ENCODE measurements at regions not wholly inside any gene's neighbourhood (a gene's known extent, or its start where the extent isn't known, plus 50 kb on each side); places are given as distances from the start of the nearest gene placed in this dataset.

DNA sequence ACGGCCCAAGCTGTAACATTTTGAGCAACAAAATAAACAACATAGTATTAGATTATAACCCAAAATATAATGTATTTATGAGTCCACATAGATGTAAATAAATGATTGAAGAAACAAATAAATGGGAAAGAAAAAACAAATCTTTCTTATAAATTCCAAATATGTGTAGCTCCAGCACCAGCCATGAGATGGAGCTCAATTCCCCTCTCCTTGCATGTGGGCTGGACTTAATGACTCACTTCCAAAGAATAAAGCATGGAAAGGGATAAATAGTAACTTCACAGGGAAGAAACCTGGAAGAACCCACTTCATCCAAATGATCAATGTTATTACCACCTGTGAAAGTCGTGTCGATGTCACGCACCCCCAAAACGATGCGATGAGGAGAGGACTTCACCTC, 158.8 kb downstream of the RPAP3 start:
- ATAC-seq, result peak; percentile 54; the same call in 2 of the 3 replicates
- no peaks in the 10 kb centered on the region for H3K27me3 ChIP-seq (ENCODE audit: insufficient read depth)
- TF ChIP-seq CTCF (conservative IDR thresholded peaks at IDR 0.05; ENCODE audit: low read depth in 2 of 2) (peak; percentile 65 to 72), JUNB (IDR thresholded peaks at IDR 0.05; ENCODE audit: unreplicated experiment) (no peak)
- H3K4me2 ChIP-seq, result no peak overlapping the region
- H3K79me2 ChIP-seq (replicated peaks; ENCODE audit: insufficient read depth), result no peaks in the 10 kb centered on the region
- no peaks in the 10 kb centered on the region for H3K36me3 Mint-ChIP-seq (ENCODE audit: low read depth)
- H3F3A ChIP-seq (replicated peaks; ENCODE audit: low read depth), result no peaks in the 10 kb centered on the region
- H3K36me3 ChIP-seq (ENCODE audit: insufficient read depth), result no peaks in the 10 kb centered on the region
- no peak overlapping the region for H2AFZ ChIP-seq
- no peak overlapping the region for H3K4me3 ChIP-seq
- H3K9me2 ChIP-seq (ENCODE audit: insufficient read depth), result no peaks in the 10 kb centered on the region
- no peaks in the 10 kb centered on the region for H3K27me3 Mint-ChIP-seq (ENCODE audit: insufficient read depth, low read depth, poor library complexity)
- peaks cover 2% of the 10 kb centered on the region; the same call in 1 of the 3 replicates for H3K4me1 Mint-ChIP-seq
- DNase-seq (ENCODE audit: low spot score), result peak; percentile 53
- H3K27ac Mint-ChIP-seq, result no peak overlapping the region
- H3K27ac ChIP-seq (ENCODE audit: low read depth), result no peak overlapping the region
- H3K4me3 Mint-ChIP-seq, result no peak overlapping the region
- H4K20me1 ChIP-seq (replicated peaks; ENCODE audit: insufficient read depth), result no peaks in the 10 kb centered on the region
- no peaks in the 10 kb centered on the region; the same call in 2 of the 3 replicates for H3K9me3 Mint-ChIP-seq
- no peaks in the 10 kb centered on the region for H3K4me1 ChIP-seq (ENCODE audit: insufficient read depth)

- Histone ChIP-seq H2AFZ (no peak overlapping the region), H3K79me2 (replicated peaks; ENCODE audit: insufficient read depth) (no peaks in the 10 kb centered on the region), H3K27ac (ENCODE audit: low read depth) (no peak overlapping the region), H3K4me2 (no peak overlapping the region), H3K4me3 (no peak overlapping the region), H3K36me3 (ENCODE audit: insufficient read depth) (no peaks in the 10 kb centered on the region), H4K20me1 (replicated peaks; ENCODE audit: insufficient read depth) (no peaks in the 10 kb centered on the region), H3K9me2 (ENCODE audit: insufficient read depth) (peaks cover 1% of the 10 kb centered on the region; the same call in 1 of the 2 replicates), H3K4me1 (ENCODE audit: insufficient read depth) (no peaks in the 10 kb centered on the region), H3K27me3 (ENCODE audit: insufficient read depth) (no peaks in the 10 kb centered on the region), H3F3A (replicated peaks; ENCODE audit: low read depth) (no peaks in the 10 kb centered on the region)
- no peak overlapping the region for H3K27ac Mint-ChIP-seq
- no peaks in the 10 kb centered on the region for H3K36me3 Mint-ChIP-seq (ENCODE audit: low read depth)
- TF ChIP-seq ZNF114 (CRISPR knock-in tag; IDR thresholded peaks at IDR 0.05), result no peak
- H3K27me3 Mint-ChIP-seq (ENCODE audit: insufficient read depth, low read depth, poor library complexity), result no peaks in the 10 kb centered on the region
- peaks cover 2% of the 10 kb centered on the region; the same call in 1 of the 3 replicates for H3K4me1 Mint-ChIP-seq
- DNase-seq (ENCODE audit: low spot score) (no peak), ATAC-seq (no peak)
- no peaks in the 10 kb centered on the region; the same call in 2 of the 3 replicates for H3K9me3 Mint-ChIP-seq
- H3K4me3 Mint-ChIP-seq, result no peak overlapping the region
These were observed 159.8 kb downstream of the RPAP3 start for GRCh38 chr12:47545938-47546609.

DNA sequence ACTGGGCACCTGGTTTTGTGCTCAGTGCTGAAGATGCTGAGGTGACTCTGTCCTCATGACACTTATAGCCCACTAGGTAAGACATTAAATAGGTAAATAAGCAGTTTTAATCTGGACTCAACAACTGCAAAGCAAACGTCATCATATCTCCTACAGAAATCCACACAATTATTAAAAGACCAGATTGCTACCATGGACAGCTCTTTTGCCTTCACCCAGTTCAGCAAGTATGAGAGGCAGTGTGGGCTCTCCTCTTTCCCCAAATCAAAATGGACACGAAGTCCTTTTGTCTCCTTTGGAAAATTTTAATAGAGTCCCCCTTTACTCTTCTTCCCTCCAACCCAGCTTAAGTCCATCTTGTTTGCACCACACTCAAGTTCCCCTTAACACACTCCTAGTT, 171.1 kb downstream of the RPAP3 start:
- Mint-ChIP-seq H3K9me3 (peaks cover 5% of the 10 kb centered on the region; the same call in 2 of the 3 replicates), H3K27me3 (ENCODE audit: insufficient read depth, low read depth, poor library complexity) (no peaks in the 10 kb centered on the region), H3K4me1 (no peaks in the 10 kb centered on the region), H3K4me3 (no peak overlapping the region), H3K27ac (no peak overlapping the region), H3K36me3 (ENCODE audit: low read depth) (no peaks in the 10 kb centered on the region)
- H3K36me3 ChIP-seq (ENCODE audit: insufficient read depth), result no peaks in the 10 kb centered on the region
- H2AFZ ChIP-seq, result no peak overlapping the region
- no peak overlapping the region for H3K4me3 ChIP-seq
- H3K4me2 ChIP-seq, result no peak overlapping the region
- ATAC-seq (no peak), DNase-seq (ENCODE audit: low spot score) (no peak)
- no peaks in the 10 kb centered on the region for H3K9me2 ChIP-seq (ENCODE audit: insufficient read depth)
- no peak overlapping the region for H3K27ac ChIP-seq (ENCODE audit: low read depth)
- H3K4me1 ChIP-seq (ENCODE audit: insufficient read depth), result no peaks in the 10 kb centered on the region
- H4K20me1 ChIP-seq (replicated peaks; ENCODE audit: insufficient read depth), result no peaks in the 10 kb centered on the region
- H3K27me3 ChIP-seq (ENCODE audit: insufficient read depth), result no peaks in the 10 kb centered on the region
- no peaks in the 10 kb centered on the region for H3K79me2 ChIP-seq (replicated peaks; ENCODE audit: insufficient read depth)
- no peaks in the 10 kb centered on the region for H3F3A ChIP-seq (replicated peaks; ENCODE audit: low read depth)
- TF ChIP-seq CTCF (conservative IDR thresholded peaks at IDR 0.05; ENCODE audit: low read depth in 2 of 2), result no peak
- TF ChIP-seq CREB1 (CRISPR knock-in tag; IDR thresholded peaks at IDR 0.05; ENCODE audit: low read depth), result no peak
- no peak for TF ChIP-seq NANOG (IDR thresholded peaks at IDR 0.05; ENCODE audit: borderline replicate concordance)
- peak; percentile 75 for TF ChIP-seq REST (IDR thresholded peaks at IDR 0.05; ENCODE audit: unreplicated experiment)
- no peak for TF ChIP-seq ZNF331 (CRISPR knock-in tag; IDR thresholded peaks at IDR 0.05; ENCODE audit: low read depth)

Data from GM23338 (cell line).